ENCODE measurements at regions not wholly inside any gene's neighbourhood (a gene's known extent, or its start where the extent isn't known, plus 50 kb on each side); places are given as distances from the start of the nearest gene placed in this dataset.
A peak's percentile ranks its signal among the peaks of the same experiment; 100 is the strongest.

DNA sequence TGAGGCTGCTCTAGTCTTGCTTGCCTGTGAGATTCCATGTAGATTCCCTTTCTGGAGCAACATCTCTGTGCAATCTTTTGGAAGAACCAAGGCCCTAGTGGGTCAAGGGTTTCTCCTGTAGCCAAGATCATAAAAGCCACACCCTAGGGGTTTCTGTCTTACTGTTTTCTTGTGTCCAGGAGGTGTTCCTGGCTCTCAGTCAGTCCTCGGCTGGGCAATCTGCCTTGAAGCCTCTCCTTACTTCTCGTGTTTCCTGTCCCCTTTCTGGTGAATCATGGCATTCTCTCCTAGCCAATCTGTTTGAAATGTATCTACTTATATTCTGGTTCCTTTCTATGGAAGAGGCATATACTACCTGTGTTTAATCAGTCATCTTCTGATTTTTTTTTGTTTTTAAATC is 484.8 kb upstream of the UBE2E3 start:
- Histone ChIP-seq H3K56ac (ENCODE audit: extremely low read depth, insufficient read depth, low read length) (no peak overlapping the region), H3K4me1 (ENCODE audit: control insufficient read depth, insufficient read depth, low read length) (no peaks in the 10 kb centered on the region), H3K23ac (ENCODE audit: low read depth, low read length) (no peak overlapping the region), H3K9me1 (ENCODE audit: insufficient read depth, low read length) (no peaks in the 10 kb centered on the region), H2BK15ac (ENCODE audit: low read depth, low read length) (no peak overlapping the region), H3K36me3 (ENCODE audit: control insufficient read depth, insufficient read depth, low read length) (no peaks in the 10 kb centered on the region), H2BK120ac (ENCODE audit: low read depth, low read length) (no peak overlapping the region), H2AFZ (replicated peaks; ENCODE audit: low read length, poor library complexity) (peak overlapping the region; percentile 81), H4K20me1 (ENCODE audit: insufficient read depth, low read length) (no peaks in the 10 kb centered on the region), H2AK9ac (replicated peaks; ENCODE audit: low read depth, low read length, poor library complexity) (no peak overlapping the region), H4K8ac (ENCODE audit: low read depth in 2 of 2, low read length in 2 of 2) (no peak overlapping the region), H3K27ac (ENCODE audit: insufficient read depth, low read length) (no peak overlapping the region), H3K18ac (ENCODE audit: low read depth, low read length) (no peak overlapping the region), H2AK5ac (ENCODE audit: low read depth, low read length) (no peak overlapping the region), H2BK5ac (ENCODE audit: low read depth, low read length, poor library complexity, severe bottlenecking) (no peak overlapping the region), H3K4me2 (ENCODE audit: low read depth, low read length) (no peak overlapping the region), H3K4ac (ENCODE audit: low read depth, low read length) (no peak overlapping the region), H3K9me3 (ENCODE audit: control insufficient read depth, insufficient read depth, low read length) (no peaks in the 10 kb centered on the region), H3K79me1 (ENCODE audit: low read depth in 1 of 2, low read length in 2 of 2) (no peaks in the 10 kb centered on the region), H3K27me3 (ENCODE audit: control insufficient read depth, insufficient read depth, low read length) (no peaks in the 10 kb centered on the region), H3K4me3 (ENCODE audit: insufficient read depth, low read depth, low read length) (no peak overlapping the region), H4K91ac (ENCODE audit: insufficient read depth, low read depth, low read length) (no peak overlapping the region), H2BK20ac (ENCODE audit: low read depth, low read length) (no peak overlapping the region), H3K9ac (ENCODE audit: low read depth, low read length) (no peak overlapping the region), H4K5ac (ENCODE audit: low read depth, low read length) (no peak overlapping the region), H3K14ac (replicated peaks; ENCODE audit: low read depth, low read length) (no peak overlapping the region)
- no TSS peak for BruUV-seq (replicated peaks)
- ATAC-seq (ENCODE audit: low read depth) (no peak), DNase-seq (peak; percentile 45)
- WGBS, 2 experiments (ENCODE audit: extremely low coverage in 2 of 2, insufficient read length in 1 of 2): no CpG with 5 or more reads among the region's 2 CpGs
- dilution Hi-C loops (cut with HindIII; ENCODE audit: low sequenced_read_pairs, unreplicated experiment) (no loop called here), in situ Hi-C loops (cut with MboI; ENCODE audit: low sequenced_read_pairs) (no loop called here), intact Hi-C loops (cut with micrococcal nuclease) (no loop called here)
- no peak for TF ChIP-seq MXI1 (IDR thresholded peaks at IDR 0.05; ENCODE audit: borderline replicate concordance, low read depth, low read length)
- no peak for TF ChIP-seq RFX5 (IDR thresholded peaks at IDR 0.05; ENCODE audit: low read depth, low read length)
- no peak for TF ChIP-seq CEBPB (IDR thresholded peaks at IDR 0.05; ENCODE audit: low read depth, low read length)
- no peak for TF ChIP-seq POLR2A (IDR thresholded peaks at IDR 0.05; ENCODE audit: low read depth, low read length)
- TF ChIP-seq BHLHE40 (IDR thresholded peaks at IDR 0.05; ENCODE audit: low read depth, low read length): no peak
- no peak for TF ChIP-seq CHD1 (IDR thresholded peaks at IDR 0.05; ENCODE audit: low read depth, low read length)
- TF ChIP-seq RCOR1 (IDR thresholded peaks at IDR 0.05; ENCODE audit: insufficient replicate concordance, low read length): no peak
- no peak for TF ChIP-seq FOS (IDR thresholded peaks at IDR 0.05; ENCODE audit: low read depth, low read length)
- TF ChIP-seq MAZ (IDR thresholded peaks at IDR 0.05; ENCODE audit: borderline replicate concordance, low read depth, low read length): no peak
- TF ChIP-seq RAD21 (IDR thresholded peaks at IDR 0.05; ENCODE audit: low read length): no peak
- TF ChIP-seq, protein P1, sequence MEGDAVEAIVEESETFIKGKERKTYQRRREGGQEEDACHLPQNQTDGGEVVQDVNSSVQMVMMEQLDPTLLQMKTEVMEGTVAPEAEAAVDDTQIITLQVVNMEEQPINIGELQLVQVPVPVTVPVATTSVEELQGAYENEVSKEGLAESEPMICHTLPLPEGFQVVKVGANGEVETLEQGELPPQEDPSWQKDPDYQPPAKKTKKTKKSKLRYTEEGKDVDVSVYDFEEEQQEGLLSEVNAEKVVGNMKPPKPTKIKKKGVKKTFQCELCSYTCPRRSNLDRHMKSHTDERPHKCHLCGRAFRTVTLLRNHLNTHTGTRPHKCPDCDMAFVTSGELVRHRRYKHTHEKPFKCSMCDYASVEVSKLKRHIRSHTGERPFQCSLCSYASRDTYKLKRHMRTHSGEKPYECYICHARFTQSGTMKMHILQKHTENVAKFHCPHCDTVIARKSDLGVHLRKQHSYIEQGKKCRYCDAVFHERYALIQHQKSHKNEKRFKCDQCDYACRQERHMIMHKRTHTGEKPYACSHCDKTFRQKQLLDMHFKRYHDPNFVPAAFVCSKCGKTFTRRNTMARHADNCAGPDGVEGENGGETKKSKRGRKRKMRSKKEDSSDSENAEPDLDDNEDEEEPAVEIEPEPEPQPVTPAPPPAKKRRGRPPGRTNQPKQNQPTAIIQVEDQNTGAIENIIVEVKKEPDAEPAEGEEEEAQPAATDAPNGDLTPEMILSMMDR (conservative IDR thresholded peaks at IDR 0.05; ENCODE audit: low read depth, low read length): no peak
- TF ChIP-seq NFE2L2 (IDR thresholded peaks at IDR 0.05; ENCODE audit: low read depth, low read length): no peak
- TF ChIP-seq SMC3 (IDR thresholded peaks at IDR 0.05; ENCODE audit: low read depth, low read length): no peak
- TF ChIP-seq MAFK (IDR thresholded peaks at IDR 0.05; ENCODE audit: low read depth, low read length): no peak
- TF ChIP-seq, protein P2, sequence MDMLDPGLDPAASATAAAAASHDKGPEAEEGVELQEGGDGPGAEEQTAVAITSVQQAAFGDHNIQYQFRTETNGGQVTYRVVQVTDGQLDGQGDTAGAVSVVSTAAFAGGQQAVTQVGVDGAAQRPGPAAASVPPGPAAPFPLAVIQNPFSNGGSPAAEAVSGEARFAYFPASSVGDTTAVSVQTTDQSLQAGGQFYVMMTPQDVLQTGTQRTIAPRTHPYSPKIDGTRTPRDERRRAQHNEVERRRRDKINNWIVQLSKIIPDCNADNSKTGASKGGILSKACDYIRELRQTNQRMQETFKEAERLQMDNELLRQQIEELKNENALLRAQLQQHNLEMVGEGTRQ (IDR thresholded peaks at IDR 0.05; ENCODE audit: low read depth, low read length): no peak
- TF ChIP-seq, protein P3, sequence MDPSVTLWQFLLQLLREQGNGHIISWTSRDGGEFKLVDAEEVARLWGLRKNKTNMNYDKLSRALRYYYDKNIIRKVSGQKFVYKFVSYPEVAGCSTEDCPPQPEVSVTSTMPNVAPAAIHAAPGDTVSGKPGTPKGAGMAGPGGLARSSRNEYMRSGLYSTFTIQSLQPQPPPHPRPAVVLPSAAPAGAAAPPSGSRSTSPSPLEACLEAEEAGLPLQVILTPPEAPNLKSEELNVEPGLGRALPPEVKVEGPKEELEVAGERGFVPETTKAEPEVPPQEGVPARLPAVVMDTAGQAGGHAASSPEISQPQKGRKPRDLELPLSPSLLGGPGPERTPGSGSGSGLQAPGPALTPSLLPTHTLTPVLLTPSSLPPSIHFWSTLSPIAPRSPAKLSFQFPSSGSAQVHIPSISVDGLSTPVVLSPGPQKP (IDR thresholded peaks at IDR 0.05; ENCODE audit: borderline replicate concordance, low read depth, low read length): no peak
- CTCF ChIA-PET: no interaction called here
- POLR2A ChIA-PET (ENCODE audit: unreplicated experiment): no interaction called here
